ENCODE measurements at regions not wholly inside any gene's neighbourhood (a gene's known extent, or its start where the extent isn't known, plus 50 kb on each side); places are given as distances from the start of the nearest gene placed in this dataset.

DNA sequence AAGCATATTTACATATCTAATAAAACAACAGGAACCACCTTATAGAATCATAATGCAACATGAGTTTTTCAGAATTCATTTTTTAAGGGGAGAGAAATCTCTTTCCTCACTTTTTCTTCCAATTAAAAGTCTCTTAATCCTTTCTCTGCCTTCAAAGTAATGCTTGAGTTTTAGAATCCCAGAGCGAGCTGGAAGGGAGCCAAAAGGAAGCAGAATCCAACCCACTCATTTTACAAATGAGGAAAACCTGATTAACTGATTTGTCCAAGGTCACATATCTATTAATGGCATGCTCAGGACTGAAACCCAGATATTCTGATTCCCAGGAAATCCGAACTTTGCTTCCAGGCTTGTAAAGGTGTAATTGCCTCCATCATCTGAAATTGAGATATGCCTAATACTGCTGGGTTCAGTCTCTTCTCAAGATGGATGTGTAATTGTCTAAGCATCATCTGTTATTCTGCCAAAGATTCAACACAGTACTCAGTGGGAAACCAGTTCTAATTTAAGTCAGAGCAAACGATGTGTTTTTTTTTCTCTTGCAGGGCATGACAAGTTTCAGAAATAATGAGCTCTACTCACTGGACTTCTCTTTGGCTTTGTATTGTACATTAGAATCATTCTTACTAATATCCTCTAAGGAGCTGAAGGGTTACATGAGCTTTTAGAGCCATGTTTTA lies 481.4 kb upstream of the CFAP20DC start:
- H3K36me3 ChIP-seq, result no peaks in the 10 kb centered on the region
- H3K9me3 ChIP-seq, result no peaks in the 10 kb centered on the region
- H3K4me3 ChIP-seq, result no peak overlapping the region
- DNase-seq (ENCODE audit: extremely low spot score in 2 of 2), result no peak
- intact Hi-C loops (cut with DNase I), result no loop called here
- no peak overlapping the region for H3K27ac ChIP-seq
- no peaks in the 10 kb centered on the region for H3K4me1 ChIP-seq
- H3K27me3 ChIP-seq, result no peaks in the 10 kb centered on the region
- no peak for TF ChIP-seq POLR2A (IDR thresholded peaks at IDR 0.05)
- TF ChIP-seq, protein P1, sequence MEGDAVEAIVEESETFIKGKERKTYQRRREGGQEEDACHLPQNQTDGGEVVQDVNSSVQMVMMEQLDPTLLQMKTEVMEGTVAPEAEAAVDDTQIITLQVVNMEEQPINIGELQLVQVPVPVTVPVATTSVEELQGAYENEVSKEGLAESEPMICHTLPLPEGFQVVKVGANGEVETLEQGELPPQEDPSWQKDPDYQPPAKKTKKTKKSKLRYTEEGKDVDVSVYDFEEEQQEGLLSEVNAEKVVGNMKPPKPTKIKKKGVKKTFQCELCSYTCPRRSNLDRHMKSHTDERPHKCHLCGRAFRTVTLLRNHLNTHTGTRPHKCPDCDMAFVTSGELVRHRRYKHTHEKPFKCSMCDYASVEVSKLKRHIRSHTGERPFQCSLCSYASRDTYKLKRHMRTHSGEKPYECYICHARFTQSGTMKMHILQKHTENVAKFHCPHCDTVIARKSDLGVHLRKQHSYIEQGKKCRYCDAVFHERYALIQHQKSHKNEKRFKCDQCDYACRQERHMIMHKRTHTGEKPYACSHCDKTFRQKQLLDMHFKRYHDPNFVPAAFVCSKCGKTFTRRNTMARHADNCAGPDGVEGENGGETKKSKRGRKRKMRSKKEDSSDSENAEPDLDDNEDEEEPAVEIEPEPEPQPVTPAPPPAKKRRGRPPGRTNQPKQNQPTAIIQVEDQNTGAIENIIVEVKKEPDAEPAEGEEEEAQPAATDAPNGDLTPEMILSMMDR (IDR thresholded peaks at IDR 0.05), result no peak

DNA sequence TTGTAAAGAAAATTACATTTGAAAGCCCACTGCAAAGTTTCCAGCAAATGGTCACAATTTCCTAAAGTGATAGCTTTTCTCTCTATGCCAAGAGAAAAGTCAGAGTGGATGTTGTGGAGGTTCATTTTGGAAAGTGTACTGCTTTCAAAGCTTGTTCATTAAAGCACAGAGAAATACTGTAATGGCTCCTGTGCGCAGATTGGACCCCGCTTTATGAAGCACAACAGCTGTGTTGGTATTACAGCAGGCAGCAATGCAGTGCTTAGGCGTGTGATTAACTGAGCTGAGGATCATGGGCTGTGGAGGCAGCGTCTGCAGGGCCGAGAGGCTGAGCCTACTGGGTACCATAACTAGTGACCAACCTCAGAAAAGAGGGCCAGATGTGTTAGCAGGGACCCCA lies 478.4 kb upstream of the CFAP20DC start:
- H3K27ac ChIP-seq, result no peak overlapping the region
- H3K36me3 ChIP-seq, result no peaks in the 10 kb centered on the region
- H3K9me3 ChIP-seq, result no peaks in the 10 kb centered on the region
- intact Hi-C loops (cut with DNase I), result no loop called here
- H3K4me1 ChIP-seq, result no peaks in the 10 kb centered on the region
- no peak overlapping the region for H3K4me3 ChIP-seq
- TF ChIP-seq, protein P1 (IDR thresholded peaks at IDR 0.05), result no peak
- TF ChIP-seq POLR2A (IDR thresholded peaks at IDR 0.05) (no peak), POLR2AphosphoS5 (IDR thresholded peaks at IDR 0.05; ENCODE audit: insufficient read depth in 1 of 2, low read depth in 1 of 2) (no peak)
- no peaks in the 10 kb centered on the region for H3K27me3 ChIP-seq
- no peak for DNase-seq (ENCODE audit: extremely low spot score in 2 of 2)

DNA sequence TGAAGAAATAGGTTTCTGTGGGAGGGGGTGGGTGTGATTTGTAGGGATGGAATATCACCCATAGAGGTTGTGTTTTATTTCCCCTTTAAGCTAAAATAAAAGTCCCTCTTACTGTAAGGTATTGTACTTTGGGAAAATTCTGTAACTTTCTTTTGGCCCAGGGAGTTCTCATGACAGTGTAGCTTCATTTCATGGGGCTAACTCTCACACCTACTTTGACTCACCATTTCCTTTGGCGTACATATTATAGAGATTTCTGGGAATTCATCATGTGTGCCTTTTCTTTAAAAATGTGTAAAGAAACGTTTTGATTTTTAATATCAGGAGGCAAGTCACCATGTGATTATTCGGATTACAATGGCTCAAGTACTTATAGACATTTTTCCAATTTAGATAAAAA lies 477.7 kb upstream of the CFAP20DC start:
- intact Hi-C loops (cut with DNase I), result no loop called here
- Histone ChIP-seq H3K27ac (no peak overlapping the region), H3K36me3 (no peaks in the 10 kb centered on the region), H3K9me3 (no peaks in the 10 kb centered on the region), H3K4me3 (no peak overlapping the region), H3K4me1 (no peaks in the 10 kb centered on the region), H3K27me3 (no peaks in the 10 kb centered on the region)
- no peak for DNase-seq (ENCODE audit: extremely low spot score in 2 of 2)
- no peak for TF ChIP-seq POLR2AphosphoS5 (IDR thresholded peaks at IDR 0.05; ENCODE audit: insufficient read depth in 1 of 2, low read depth in 1 of 2)
- no peak for TF ChIP-seq POLR2A (IDR thresholded peaks at IDR 0.05)
- TF ChIP-seq, protein P1 (IDR thresholded peaks at IDR 0.05), result no peak

DNA sequence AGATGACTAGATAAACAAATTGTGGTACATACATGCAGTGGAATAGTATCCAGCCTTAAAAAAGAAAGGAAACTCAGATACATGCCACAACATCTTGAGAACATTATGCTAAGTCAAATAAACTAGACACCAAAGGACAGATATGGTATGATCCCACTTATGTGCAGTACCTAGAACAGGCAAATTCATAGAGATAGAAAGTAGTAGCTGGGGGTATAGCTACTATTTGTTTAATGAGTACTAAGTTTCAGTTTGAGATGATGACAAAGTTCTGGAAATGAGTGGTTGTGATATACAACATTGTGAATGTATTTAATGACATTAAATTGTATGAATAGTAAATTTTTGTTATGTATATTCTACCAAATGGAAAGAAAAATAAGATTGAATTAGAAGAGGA lies 477.2 kb upstream of the CFAP20DC start:
- Histone ChIP-seq H3K4me1 (no peaks in the 10 kb centered on the region), H3K9me3 (no peaks in the 10 kb centered on the region), H3K36me3 (no peaks in the 10 kb centered on the region), H3K4me3 (no peak overlapping the region), H3K27ac (no peak overlapping the region), H3K27me3 (no peaks in the 10 kb centered on the region)
- no peak for TF ChIP-seq POLR2AphosphoS5 (IDR thresholded peaks at IDR 0.05; ENCODE audit: insufficient read depth in 1 of 2, low read depth in 1 of 2)
- TF ChIP-seq, protein P1 (IDR thresholded peaks at IDR 0.05), result no peak
- no peak for TF ChIP-seq POLR2A (IDR thresholded peaks at IDR 0.05)
- DNase-seq (ENCODE audit: extremely low spot score in 2 of 2), result no peak
- intact Hi-C loops (cut with DNase I), result no loop called here

DNA sequence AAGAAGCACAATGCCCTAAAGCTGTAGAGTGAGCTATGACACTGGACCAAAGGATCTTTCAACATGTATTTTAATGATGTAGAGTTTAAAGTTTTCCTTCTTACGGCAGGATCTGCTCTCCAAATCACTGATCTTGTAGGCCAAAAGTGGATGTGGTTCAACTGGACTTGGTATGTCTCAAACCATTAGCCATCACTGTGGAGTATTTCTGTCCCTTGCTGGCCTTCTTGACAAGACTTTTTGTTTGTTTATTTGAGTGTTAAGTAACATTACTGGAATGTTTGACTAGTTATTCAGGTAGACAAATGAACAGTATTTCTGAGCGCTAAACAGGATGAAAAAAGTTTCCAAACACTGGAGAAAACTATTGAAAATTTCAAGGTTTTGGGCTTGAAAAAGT lies 472.7 kb upstream of the CFAP20DC start:
- H3K27ac ChIP-seq, result no peak overlapping the region
- H3K9me3 ChIP-seq, result no peaks in the 10 kb centered on the region
- H3K4me3 ChIP-seq, result no peak overlapping the region
- H3K4me1 ChIP-seq, result no peaks in the 10 kb centered on the region
- H3K27me3 ChIP-seq, result no peaks in the 10 kb centered on the region
- intact Hi-C loops (cut with DNase I), result no loop called here
- no peaks in the 10 kb centered on the region for H3K36me3 ChIP-seq
- DNase-seq (ENCODE audit: extremely low spot score in 2 of 2), result no peak
- TF ChIP-seq, protein P1 (IDR thresholded peaks at IDR 0.05), result no peak
- no peak for TF ChIP-seq POLR2AphosphoS5 (IDR thresholded peaks at IDR 0.05; ENCODE audit: insufficient read depth in 1 of 2, low read depth in 1 of 2)
- no peak for TF ChIP-seq POLR2A (IDR thresholded peaks at IDR 0.05)

Data from vagina (tissue), 2 donors.